GM10248 (cell line): ENCODE measurements at regions not wholly inside any gene's neighbourhood (a gene's known extent, or its start where the extent isn't known, plus 50 kb on each side); places are given as distances from the start of the nearest gene placed in this dataset.

Experiments used
- CTCF ChIA-PET: fragments of 300-600 bp; sonication (Branson Sonifier 250); formaldehyde crosslinking; extraction: SDS; loops from one replicate; lab custom pipeline; 2021; ENCODE audit warnings: antibody characterized with exemption; lab: Yijun Ruan, JAX
- POLR2A ChIA-PET: fragments of 350-650 bp; sonication (Branson Sonifier 250); formaldehyde crosslinking; extraction: SDS; loops from one replicate; lab custom pipeline; 2020; ENCODE audit warnings: antibody characterized with exemption; lab: Yijun Ruan, JAX
- DNase-seq: peaks from one replicate; pipeline ENCODE4 v3.0.0; 2012; ENCODE audit errors: extremely low spot score
- TF ChIP-seq, protein P1 (sequence below): IDR thresholded peaks from 2 replicates; pipeline ENCODE4 v1.5.1; 2012; ENCODE audit warnings: mild to moderate bottlenecking, low read depth; ENCODE audit errors: extremely low read depth, missing control alignments, control extremely low read depth

DNA sequence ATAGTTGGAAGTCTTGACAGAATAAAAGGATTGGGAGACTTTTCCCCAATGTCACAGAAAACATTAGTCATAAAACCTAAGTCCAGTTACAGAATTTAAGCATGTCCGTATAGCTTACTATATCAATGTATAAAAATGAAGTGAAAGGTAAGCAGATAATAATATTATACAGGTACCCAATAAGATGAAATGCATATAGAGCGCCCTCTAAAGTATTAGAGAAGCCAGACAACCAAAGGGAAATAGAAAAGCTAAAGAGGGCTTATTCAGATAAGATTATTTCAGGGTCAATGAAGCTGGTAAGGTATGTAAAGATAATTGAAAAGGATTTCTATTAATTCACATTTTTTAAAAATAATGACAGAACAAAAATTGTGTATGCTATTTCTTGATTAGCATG is 947.7 kb upstream of the MAP3K7 start:
- DNase-seq, result no peak
- TF ChIP-seq, protein P1, sequence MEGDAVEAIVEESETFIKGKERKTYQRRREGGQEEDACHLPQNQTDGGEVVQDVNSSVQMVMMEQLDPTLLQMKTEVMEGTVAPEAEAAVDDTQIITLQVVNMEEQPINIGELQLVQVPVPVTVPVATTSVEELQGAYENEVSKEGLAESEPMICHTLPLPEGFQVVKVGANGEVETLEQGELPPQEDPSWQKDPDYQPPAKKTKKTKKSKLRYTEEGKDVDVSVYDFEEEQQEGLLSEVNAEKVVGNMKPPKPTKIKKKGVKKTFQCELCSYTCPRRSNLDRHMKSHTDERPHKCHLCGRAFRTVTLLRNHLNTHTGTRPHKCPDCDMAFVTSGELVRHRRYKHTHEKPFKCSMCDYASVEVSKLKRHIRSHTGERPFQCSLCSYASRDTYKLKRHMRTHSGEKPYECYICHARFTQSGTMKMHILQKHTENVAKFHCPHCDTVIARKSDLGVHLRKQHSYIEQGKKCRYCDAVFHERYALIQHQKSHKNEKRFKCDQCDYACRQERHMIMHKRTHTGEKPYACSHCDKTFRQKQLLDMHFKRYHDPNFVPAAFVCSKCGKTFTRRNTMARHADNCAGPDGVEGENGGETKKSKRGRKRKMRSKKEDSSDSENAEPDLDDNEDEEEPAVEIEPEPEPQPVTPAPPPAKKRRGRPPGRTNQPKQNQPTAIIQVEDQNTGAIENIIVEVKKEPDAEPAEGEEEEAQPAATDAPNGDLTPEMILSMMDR, result no peak
- POLR2A ChIA-PET, result no interaction called here
- CTCF ChIA-PET, result interaction anchor here (1.0 to 1.3 kb wide), 2 partner anchors 12 to 205 kb away, joined by 5 to 6 read pairs; no protein-coding TSS in a partner anchor

DNA sequence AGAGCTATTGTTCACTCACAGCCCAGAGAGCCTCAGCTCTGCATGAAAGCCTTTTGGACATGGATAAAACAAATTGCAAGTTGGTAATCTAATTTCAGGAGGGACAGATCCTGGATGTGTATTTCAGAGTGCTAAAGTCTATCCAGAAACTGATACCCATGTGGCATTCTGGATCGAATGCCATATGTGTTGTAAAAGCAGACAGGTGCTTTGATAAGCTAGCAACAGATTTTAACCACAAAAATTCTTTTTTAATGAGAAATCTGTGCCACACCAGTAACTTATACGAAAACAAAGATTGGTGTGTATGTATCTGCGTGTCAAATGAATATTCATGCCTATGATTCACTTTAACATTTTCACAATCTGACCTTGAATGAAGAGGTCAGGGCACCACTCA is 936.6 kb upstream of the MAP3K7 start:
- POLR2A ChIA-PET, result no interaction called here
- CTCF ChIA-PET, result interaction anchor here (0.9 to 2.8 kb wide), 9 partner anchors 10 to 60 kb away, joined by 3 to 7 read pairs (median 3); no protein-coding TSS in a partner anchor

DNA sequence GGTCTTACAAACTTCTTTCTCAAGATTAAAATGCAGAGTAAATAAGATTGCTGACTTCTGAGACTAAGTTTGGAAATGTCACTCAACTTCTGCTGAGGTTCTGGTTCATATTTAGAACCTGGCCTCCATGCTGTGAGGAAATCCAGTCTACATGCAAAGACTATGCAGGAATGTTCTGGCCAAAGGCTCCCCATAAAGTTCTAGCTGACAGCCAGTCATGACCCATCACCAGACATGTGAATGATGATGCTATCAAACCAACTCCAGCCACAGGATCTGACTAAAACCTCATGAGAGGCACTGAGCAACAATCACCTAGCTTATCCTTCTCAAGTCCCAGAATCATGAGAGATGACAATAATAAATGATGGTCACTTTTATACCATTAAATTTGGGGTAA is 935.1 kb upstream of the MAP3K7 start:
- TF ChIP-seq, protein P1, result no peak
- POLR2A ChIA-PET, result no interaction called here
- CTCF ChIA-PET, result interaction anchor here (1.6 to 2.8 kb wide), 4 partner anchors 10 to 38 kb away, joined by 4 to 16 read pairs (median 6); no protein-coding TSS in a partner anchor
- DNase-seq, result no peak

More for the DNA sequence above, 936.6 kb upstream of the MAP3K7 start:
- TF ChIP-seq, protein P1, result no peak
- no peak for DNase-seq

DNA sequence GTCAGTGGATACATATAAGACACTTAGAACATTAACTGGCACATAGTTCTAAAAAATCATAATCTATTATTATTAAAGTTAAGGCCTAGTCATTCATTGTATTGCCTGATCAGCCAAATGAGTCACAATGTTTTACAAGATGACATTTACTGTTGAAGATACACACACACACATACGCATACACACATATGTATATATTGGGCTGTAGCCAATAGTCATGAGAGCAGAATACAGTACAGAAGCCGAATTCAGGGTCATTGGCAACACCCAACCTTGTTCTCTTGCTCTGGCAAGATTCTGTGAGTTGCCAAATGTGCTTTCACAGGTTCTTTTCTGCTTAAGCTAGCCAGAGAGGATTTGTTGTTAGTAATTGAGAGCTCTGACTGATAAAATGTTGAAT is 922.8 kb upstream of the MAP3K7 start:
- ChIA-PET POLR2A (no interaction called here), CTCF (interaction anchor here (1.2 to 2.0 kb wide), 4 partner anchors 11 to 91 kb away, joined by 3 to 8 read pairs (median 6); no protein-coding TSS in a partner anchor)
- TF ChIP-seq, protein P1, result no peak

DNA sequence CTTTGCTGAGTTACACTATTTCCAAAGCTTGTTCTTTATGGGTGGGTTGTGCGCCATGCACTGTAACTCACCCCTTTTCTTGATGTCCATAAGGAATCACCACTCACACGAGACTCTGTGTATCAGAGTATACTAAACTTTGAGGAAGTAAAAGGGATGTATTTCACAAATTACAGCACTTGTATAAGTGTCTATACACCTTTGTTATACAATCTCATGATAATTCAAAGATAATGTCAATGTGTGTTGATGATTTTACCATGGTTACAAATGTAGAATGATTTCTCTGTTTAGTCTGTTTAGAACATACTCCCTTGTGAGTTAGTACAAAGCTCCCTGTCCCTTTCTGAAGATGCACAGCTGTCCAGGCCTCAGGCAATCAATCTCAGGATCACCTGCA is 922.2 kb upstream of the MAP3K7 start:
- ChIA-PET CTCF (interaction anchor here (1.5 to 2.0 kb wide), 2 partner anchors 10 to 14 kb away, joined by 6 to 8 read pairs; no protein-coding TSS in a partner anchor), POLR2A (no interaction called here)
- no peak for DNase-seq
- TF ChIP-seq, protein P1, result no peak

More for the DNA sequence above, 922.8 kb upstream of the MAP3K7 start:
- no peak for DNase-seq

DNA sequence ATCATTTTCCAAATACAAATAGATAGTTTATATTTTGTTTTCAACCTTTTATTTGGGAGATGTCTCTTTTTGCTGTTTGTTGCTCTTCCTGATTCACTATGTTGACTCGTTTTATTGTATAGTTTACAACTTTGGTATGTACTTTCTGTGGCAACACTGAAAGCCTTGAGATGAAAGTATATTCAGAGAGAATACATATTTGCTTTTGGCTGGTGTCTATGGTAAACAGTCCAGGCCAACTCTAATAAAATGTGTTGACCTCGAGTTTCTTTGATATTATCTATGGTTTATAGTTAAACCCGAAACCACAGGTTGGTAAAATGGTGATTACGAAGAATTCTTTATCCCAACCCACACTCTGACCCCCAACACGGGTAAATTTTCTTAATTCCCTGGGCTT is 919.6 kb upstream of the MAP3K7 start:
- DNase-seq, result no peak
- ChIA-PET CTCF (no interaction called here), POLR2A (no interaction called here)
- TF ChIP-seq, protein P1, result no peak

DNA sequence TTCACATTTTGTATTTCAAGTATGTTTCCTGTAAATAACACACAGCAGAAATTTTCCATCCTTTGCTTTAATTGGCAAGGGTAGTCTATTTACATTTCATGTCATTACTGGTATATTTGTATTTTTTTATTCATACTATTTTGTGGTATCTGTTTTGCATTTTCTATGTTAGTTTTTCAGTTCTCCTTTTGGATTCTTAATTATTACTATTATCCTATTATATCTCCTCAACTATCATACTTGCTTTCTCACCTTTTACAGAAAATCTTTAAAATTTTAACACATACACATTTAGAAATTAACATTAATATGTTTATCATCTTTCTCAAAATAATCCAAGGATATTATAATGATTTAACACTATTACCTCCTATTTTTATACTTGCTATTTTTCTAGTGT is 918.3 kb upstream of the MAP3K7 start:
- CTCF ChIA-PET, result interaction anchor here (1.8 kb wide), 1 partner anchor 32 kb away, joined by 4 read pairs; no protein-coding TSS in a partner anchor

More for the DNA sequence above, 918.3 kb upstream of the MAP3K7 start:
- no peak for DNase-seq
- TF ChIP-seq, protein P1, result no peak
- POLR2A ChIA-PET, result no interaction called here
